Endothelial cell of umbilical vein (primary cell): ENCODE measurements at regions not wholly inside any gene's neighbourhood (a gene's known extent, or its start where the extent isn't known, plus 50 kb on each side); places are given as distances from the start of the nearest gene placed in this dataset.

Experiments used
- BruUV-seq: library from RNA; stranded (reverse); fragments of 400-500 nt; replicated peaks from 2 replicates; lab custom pipeline; 2021; lab: Mats Ljungman, UMichigan
- CTCF ChIA-PET: fragments of 300-600, 350-600 bp; sonication (Branson Sonifier 250); formaldehyde crosslinking; loops from one replicate; lab custom pipeline; 2021; ENCODE audit warnings: antibody characterized with exemption, inconsistent platforms; lab: Charles Lee
- POLR2A ChIA-PET: fragments of 300-600, 350-600 bp; sonication (Branson Sonifier 250); formaldehyde crosslinking; loops from one replicate; lab custom pipeline; 2021; ENCODE audit warnings: antibody characterized with exemption, inconsistent platforms; lab: Charles Lee
- DNase-seq: peaks from one replicate; pipeline ENCODE4 v3.0.0-alpha.2; 2011; ENCODE audit warnings: low read depth, low spot score
- FAIRE-seq: peaks from 2 replicates; lab custom pipeline; 2011; peaks lifted over from hg19 to GRCh38; lab: Jason Lieb, UNC
- H2AFZ ChIP-seq: 2 replicates; pipeline ENCODE4 v1.6.0; 2012; ENCODE audit warnings: low read depth, low read length, control low read depth, inconsistent platforms
- H3K27ac ChIP-seq: 2 replicates; pipeline ENCODE4 v1.5.1; 2011; ENCODE audit warnings: low read depth, mild to moderate bottlenecking, control low read depth, low read length, moderate library complexity; ENCODE audit not compliant: insufficient read depth
- H3K27me3 ChIP-seq, 2 experiments: 2 replicates each; pipeline versions ENCODE4 v1.6.0 to v1.6.1; 2011; ENCODE audit warnings: low read length in 2 of 2, mixed read lengths in 1 of 2; ENCODE audit not compliant: control insufficient read depth in 2 of 2, insufficient read depth in 2 of 2
- H3K36me3 ChIP-seq, 2 experiments: 2 replicates in 1 of 2; 3 replicates in 1 of 2; pipeline ENCODE4 v1.5.1; 2011; ENCODE audit warnings: low read length in 2 of 2, mild to moderate bottlenecking in 1 of 2, moderate library complexity in 1 of 2; ENCODE audit not compliant: control insufficient read depth in 2 of 2, insufficient read depth in 2 of 2; ENCODE audit errors: extremely low read depth in 1 of 2
- H3K4me1 ChIP-seq: 3 replicates; pipeline ENCODE4 v1.5.1; 2011; ENCODE audit warnings: mild to moderate bottlenecking, low read length; ENCODE audit not compliant: control insufficient read depth, insufficient read depth; ENCODE audit errors: extremely low read depth
- H3K4me2 ChIP-seq: 2 replicates; pipeline ENCODE4 v1.6.1; 2011; ENCODE audit warnings: low read length, control low read depth, mixed read lengths; ENCODE audit not compliant: insufficient read depth
- H3K4me3 ChIP-seq, 3 experiments: fragments of 200-600 bp in 1 of 3; sonication (generic), shearing (Covaris generic) in 1 of 3; replicated peaks in 1 of 3; 2 replicates each; pipeline ENCODE4 v1.5.1; 2011 to 2016; ENCODE audit warnings: control low read depth in 3 of 3, low read length in 3 of 3, mild to moderate bottlenecking in 2 of 3, inconsistent platforms in 1 of 3, low read depth in 1 of 3, moderate library complexity in 1 of 3; ENCODE audit not compliant: insufficient read depth in 1 of 3
- H3K79me2 ChIP-seq: 2 replicates; pipeline ENCODE4 v1.6.0; 2012; ENCODE audit warnings: low read length, inconsistent platforms; ENCODE audit not compliant: control insufficient read depth, insufficient read depth
- H3K9ac ChIP-seq: replicated peaks from 2 replicates; pipeline ENCODE3; 2011; ENCODE audit warnings: low read length, control low read depth; ENCODE audit not compliant: insufficient read depth; ENCODE audit errors: extremely low read depth
- H3K9me1 ChIP-seq: replicated peaks from 3 replicates; pipeline ENCODE4 v1.6.0; 2011; ENCODE audit warnings: mild to moderate bottlenecking, low read length; ENCODE audit not compliant: control insufficient read depth, insufficient read depth; ENCODE audit errors: extremely low read depth
- H3K9me3 ChIP-seq: replicated peaks from 2 replicates; pipeline ENCODE4 v1.5.1; 2012; ENCODE audit warnings: low read length, inconsistent platforms; ENCODE audit not compliant: control insufficient read depth, insufficient read depth
- H4K20me1 ChIP-seq: replicated peaks from 2 replicates; pipeline ENCODE3; 2011; ENCODE audit warnings: mild to moderate bottlenecking, low read length; ENCODE audit not compliant: control insufficient read depth, insufficient read depth; ENCODE audit errors: extremely low read depth
- EZH2 ChIP-seq: IDR thresholded peaks from 2 replicates; pipeline ENCODE4 v1.6.1; 2012; ENCODE audit warnings: borderline replicate concordance, low read depth, mild to moderate bottlenecking, moderate library complexity, low read length, inconsistent platforms; ENCODE audit not compliant: severe bottlenecking
- FOS ChIP-seq: IDR thresholded peaks from 2 replicates; pipeline ENCODE4 v1.6.1; 2011; ENCODE audit warnings: mild to moderate bottlenecking, low read length, moderate library complexity, borderline replicate concordance; ENCODE audit not compliant: insufficient read depth
- GATA2 ChIP-seq: IDR thresholded peaks from 2 replicates; pipeline ENCODE4 v1.7.0; 2011; ENCODE audit warnings: low read depth, mild to moderate bottlenecking, moderate library complexity, mixed read lengths, low read length; ENCODE audit not compliant: insufficient read length, insufficient read depth
- JUN ChIP-seq: IDR thresholded peaks from 2 replicates; pipeline ENCODE4 v1.6.1; 2011; ENCODE audit warnings: borderline replicate concordance, low read depth; ENCODE audit not compliant: insufficient read length, insufficient read depth
- MAX ChIP-seq: IDR thresholded peaks from 2 replicates; pipeline ENCODE4 v1.6.1; 2011; ENCODE audit not compliant: insufficient read depth, insufficient read length
- MYC ChIP-seq: IDR thresholded peaks from one replicate; pipeline ENCODE4 v1.6.1; 2011; ENCODE audit warnings: mild to moderate bottlenecking, low read depth, low read length
- POLR2A ChIP-seq: IDR thresholded peaks from 2 replicates; pipeline ENCODE4 v1.6.1; 2012; ENCODE audit warnings: low read depth, mild to moderate bottlenecking, control low read depth, low read length
- POLR2AphosphoS5 ChIP-seq: IDR thresholded peaks from 2 replicates; pipeline ENCODE4 v1.6.1; 2012; ENCODE audit warnings: low read depth, mild to moderate bottlenecking, control low read depth, low read length, moderate library complexity; ENCODE audit not compliant: insufficient read depth
- dilution Hi-C: fragments of 300-500 bp; cut with MboI; formaldehyde crosslinking; loops from one replicate; pipeline ENCODE4 v1.15.0; 2019; ENCODE audit warnings: low sequenced_read_pairs; ENCODE audit not compliant: extremely low pct_ligation_motif_present
- intact Hi-C: fragments of 100-400 bp; cut with micrococcal nuclease; formaldehyde crosslinking; loops from one replicate; pipeline ENCODE4 v1.10.0; 2022

DNA sequence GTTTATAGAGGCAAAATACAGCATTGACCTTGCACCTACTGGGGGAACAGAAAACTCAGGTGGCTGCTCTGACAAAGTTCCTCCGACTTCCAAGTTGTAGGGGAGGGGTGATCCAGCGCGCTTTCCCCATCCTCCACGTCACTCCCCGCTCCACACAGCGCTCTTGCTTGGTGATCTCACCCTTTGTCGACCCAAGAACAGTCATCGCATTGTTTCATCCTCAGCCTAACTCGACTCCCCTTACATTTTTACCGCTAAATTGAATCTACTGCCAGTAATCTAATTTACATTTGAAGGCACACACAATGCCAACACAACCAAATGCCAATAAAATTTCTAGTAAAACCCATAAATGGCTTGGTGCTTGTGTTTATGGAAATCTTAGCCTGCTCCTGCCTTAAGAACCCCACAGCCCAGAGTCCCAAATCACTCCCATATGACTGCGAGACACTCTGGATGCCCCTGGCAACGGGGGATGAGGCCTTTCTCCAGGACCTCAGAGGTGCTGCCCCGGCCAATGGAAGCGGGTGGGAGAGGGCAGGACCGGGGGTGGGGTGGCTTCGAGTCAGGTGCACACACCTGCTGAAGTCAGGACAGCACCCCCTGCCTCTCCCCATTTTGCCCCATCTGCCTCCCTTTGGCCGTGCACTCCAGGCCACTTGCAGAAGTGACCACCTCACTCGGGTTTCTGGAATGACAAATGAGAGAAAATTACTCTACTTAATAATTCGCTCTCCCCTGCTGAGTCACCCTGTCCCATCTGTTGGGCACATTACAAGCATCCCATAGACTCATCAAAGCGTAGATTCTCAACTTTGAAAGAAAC, 98.2 kb upstream of the GSC start:
- FAIRE-seq, result no peak

DNA sequence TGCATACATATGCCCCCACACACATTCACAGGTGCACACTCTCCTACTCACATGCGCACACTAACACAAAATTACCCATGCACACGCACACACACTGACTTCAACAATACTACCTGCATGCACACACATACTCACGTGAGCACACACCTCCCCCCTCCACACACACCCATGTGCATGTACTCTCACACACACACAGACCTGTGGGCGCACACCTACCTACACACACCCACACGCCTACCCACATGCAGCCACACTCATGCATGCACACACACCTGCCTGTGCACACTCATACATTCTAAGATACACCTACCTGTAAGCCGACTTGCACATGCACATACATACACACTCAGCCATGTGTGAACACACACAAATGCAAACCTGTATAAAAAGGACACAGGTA, 97.3 kb upstream of the GSC start:
- Histone ChIP-seq H2AFZ (no peak overlapping the region), H3K9me3 (no peaks in the 10 kb centered on the region), H3K9ac (no peak overlapping the region), H4K20me1 (no peaks in the 10 kb centered on the region), H3K27me3 (no peaks in the 10 kb centered on the region), H3K9me1 (no peaks in the 10 kb centered on the region), H3K27ac (no peak overlapping the region), H3K36me3 (no peaks in the 10 kb centered on the region), H3K4me3 (no peak overlapping the region), H3K4me2 (no peak overlapping the region), H3K79me2 (no peaks in the 10 kb centered on the region), H3K4me1 (no peaks in the 10 kb centered on the region)
- POLR2A ChIA-PET, result no interaction called here
- DNase-seq (no peak), FAIRE-seq (no peak)
- CTCF ChIA-PET, result no interaction called here
- BruUV-seq, result no TSS peak
- intact Hi-C loops (no loop called here), dilution Hi-C loops (no loop called here)
- no peak for TF ChIP-seq MYC
- no peak for TF ChIP-seq POLR2A
- TF ChIP-seq GATA2, result no peak
- TF ChIP-seq FOS, result no peak
- no peak for TF ChIP-seq POLR2AphosphoS5
- no peak for TF ChIP-seq JUN
- TF ChIP-seq MAX, result no peak
- TF ChIP-seq EZH2, result no peak

More for the DNA sequence above, 98.2 kb upstream of the GSC start:
- Histone ChIP-seq H2AFZ (no peak overlapping the region), H3K9me3 (no peaks in the 10 kb centered on the region), H3K27me3 (no peaks in the 10 kb centered on the region), H3K4me1 (no peaks in the 10 kb centered on the region), H3K9ac (no peak overlapping the region), H3K4me3 (no peak overlapping the region), H3K27ac (no peak overlapping the region), H3K4me2 (no peak overlapping the region), H3K9me1 (no peaks in the 10 kb centered on the region), H4K20me1 (no peaks in the 10 kb centered on the region), H3K36me3 (no peaks in the 10 kb centered on the region), H3K79me2 (no peaks in the 10 kb centered on the region)
- dilution Hi-C loops (no loop called here), intact Hi-C loops (no loop called here)
- BruUV-seq, result no TSS peak
- POLR2A ChIA-PET, result no interaction called here
- TF ChIP-seq POLR2A, result no peak
- TF ChIP-seq MAX, result no peak
- CTCF ChIA-PET, result no interaction called here
- no peak for DNase-seq
